ENCODE measurements at regions not wholly inside any gene's neighbourhood (a gene's known extent, or its start where the extent isn't known, plus 50 kb on each side); places are given as distances from the start of the nearest gene placed in this dataset.
"Not testable (repeated sequence)": the region's sequence is repeated elsewhere in the genome, so short reads cannot be mapped to it uniquely, and the experiment has no call there.

- H3K4me1 ChIP-seq (ENCODE audit: control insufficient read depth, insufficient read depth, low read length, poor library complexity, severe bottlenecking): no peaks in the 10 kb centered on the region
- no peak overlapping the region for H3K27ac ChIP-seq (ENCODE audit: insufficient read depth, low read length, poor library complexity, severe bottlenecking)
- no peaks in the 10 kb centered on the region for H3K9me3 ChIP-seq (ENCODE audit: control insufficient read depth in 2 of 2, low read length in 2 of 2)
- H3K27me3 ChIP-seq (ENCODE audit: control insufficient read depth, insufficient read depth, low read length): no peaks in the 10 kb centered on the region
- ATAC-seq (ENCODE audit: low read depth in 2 of 2) (no peak), DNase-seq (no peak)
- Mint-ChIP-seq H3K4me1 (no peaks in the 10 kb centered on the region), H3K27me3 (no peaks in the 10 kb centered on the region), H3K36me3 (no peaks in the 10 kb centered on the region), H3K4me3 (no peak overlapping the region), H3K27ac (no peak overlapping the region), H3K9me3 (peaks cover 0 to 5% (median 2%) of the 10 kb centered on the region in 7 donors)
- H3K4me3 ChIP-seq (ENCODE audit: low read depth, low read length): no peak overlapping the region
- no peaks in the 10 kb centered on the region for H3K36me3 ChIP-seq (ENCODE audit: control insufficient read depth, insufficient read depth, low read length)
Observed at GRCh38 chr20:57977141-57977540, 251.3 kb downstream of the ANKRD60 start.

- Mint-ChIP-seq H3K27ac (no peak overlapping the region), H3K4me3 (no peak overlapping the region), H3K27me3 (no peaks in the 10 kb centered on the region), H3K9me3 (peaks cover 0 to 5% (median 2%) of the 10 kb centered on the region in 7 donors), H3K4me1 (no peaks in the 10 kb centered on the region), H3K36me3 (no peaks in the 10 kb centered on the region)
- Histone ChIP-seq H3K27me3 (ENCODE audit: control insufficient read depth, insufficient read depth, low read length) (no peaks in the 10 kb centered on the region), H3K4me1 (ENCODE audit: control insufficient read depth, insufficient read depth, low read length, poor library complexity, severe bottlenecking) (no peaks in the 10 kb centered on the region), H3K9me3 (ENCODE audit: control insufficient read depth in 2 of 2, low read length in 2 of 2) (no peaks in the 10 kb centered on the region), H3K27ac (ENCODE audit: insufficient read depth, low read length, poor library complexity, severe bottlenecking) (no peak overlapping the region), H3K4me3 (ENCODE audit: low read depth, low read length) (no peak overlapping the region), H3K36me3 (ENCODE audit: control insufficient read depth, insufficient read depth, low read length) (no peaks in the 10 kb centered on the region)
- ATAC-seq (ENCODE audit: low read depth in 2 of 2) (no peak), DNase-seq (no peak)
Observed at GRCh38 chr20:57974863-57975262, 253.6 kb downstream of the ANKRD60 start.

GRCh38 chr20:57973886-57974285 lies 254.6 kb downstream of the ANKRD60 start:
- no peak overlapping the region for H3K27ac ChIP-seq (ENCODE audit: insufficient read depth, low read length, poor library complexity, severe bottlenecking)
- no peak overlapping the region for H3K4me3 ChIP-seq (ENCODE audit: low read depth, low read length)
- H3K27me3 ChIP-seq (ENCODE audit: control insufficient read depth, insufficient read depth, low read length): no peaks in the 10 kb centered on the region
- H3K27ac Mint-ChIP-seq: no peak overlapping the region
- no peak for ATAC-seq (ENCODE audit: low read depth in 2 of 2)
- no peaks in the 10 kb centered on the region for H3K4me1 Mint-ChIP-seq
- H3K4me1 ChIP-seq (ENCODE audit: control insufficient read depth, insufficient read depth, low read length, poor library complexity, severe bottlenecking): no peaks in the 10 kb centered on the region
- H3K36me3 ChIP-seq (ENCODE audit: control insufficient read depth, insufficient read depth, low read length): no peaks in the 10 kb centered on the region
- no peak for DNase-seq
- H3K4me3 Mint-ChIP-seq: no peak overlapping the region
- H3K9me3 Mint-ChIP-seq: peaks cover 0 to 5% (median 2%) of the 10 kb centered on the region in 7 donors
- no peaks in the 10 kb centered on the region for H3K27me3 Mint-ChIP-seq
- no peaks in the 10 kb centered on the region for H3K9me3 ChIP-seq (ENCODE audit: control insufficient read depth in 2 of 2, low read length in 2 of 2)
- no peaks in the 10 kb centered on the region for H3K36me3 Mint-ChIP-seq

- H3K4me1 ChIP-seq (ENCODE audit: control insufficient read depth, insufficient read depth, low read length, poor library complexity, severe bottlenecking); H3K27ac ChIP-seq (ENCODE audit: insufficient read depth, low read length, poor library complexity, severe bottlenecking); H3K36me3 Mint-ChIP-seq; ATAC-seq (ENCODE audit: low read depth in 2 of 2); DNase-seq; H3K36me3 ChIP-seq (ENCODE audit: control insufficient read depth, insufficient read depth, low read length); H3K27me3 Mint-ChIP-seq; H3K27me3 ChIP-seq (ENCODE audit: control insufficient read depth, insufficient read depth, low read length); H3K9me3 ChIP-seq (ENCODE audit: control insufficient read depth in 2 of 2, low read length in 2 of 2); H3K9me3 Mint-ChIP-seq; H3K4me3 Mint-ChIP-seq; H3K4me1 Mint-ChIP-seq; H3K4me3 ChIP-seq (ENCODE audit: low read depth, low read length); H3K27ac Mint-ChIP-seq: not testable (repeated sequence)
Observed at GRCh38 chr20:57971583-57971982, 256.9 kb downstream of the ANKRD60 start.

- no peak for DNase-seq
- no peak for ATAC-seq (ENCODE audit: low read depth in 2 of 2)
- Mint-ChIP-seq H3K36me3 (no peaks in the 10 kb centered on the region), H3K27me3 (peaks cover 5% of the 10 kb centered on the region), H3K9me3 (peaks cover 0 to 5% (median 2%) of the 10 kb centered on the region in 7 donors), H3K4me3 (no peak overlapping the region), H3K4me1 (no peaks in the 10 kb centered on the region), H3K27ac (no peak overlapping the region)
- Histone ChIP-seq H3K4me3 (ENCODE audit: low read depth, low read length) (no peak overlapping the region), H3K27ac (ENCODE audit: insufficient read depth, low read length, poor library complexity, severe bottlenecking) (no peak overlapping the region), H3K9me3 (ENCODE audit: control insufficient read depth in 2 of 2, low read length in 2 of 2) (no peaks in the 10 kb centered on the region), H3K27me3 (ENCODE audit: control insufficient read depth, insufficient read depth, low read length) (no peaks in the 10 kb centered on the region), H3K36me3 (ENCODE audit: control insufficient read depth, insufficient read depth, low read length) (no peaks in the 10 kb centered on the region), H3K4me1 (ENCODE audit: control insufficient read depth, insufficient read depth, low read length, poor library complexity, severe bottlenecking) (no peaks in the 10 kb centered on the region)
Observed at GRCh38 chr20:57970856-57971255, 257.6 kb downstream of the ANKRD60 start.

- no peaks in the 10 kb centered on the region for H3K36me3 ChIP-seq (ENCODE audit: control insufficient read depth, insufficient read depth, low read length)
- ATAC-seq (ENCODE audit: low read depth in 2 of 2): no peak
Observed at GRCh38 chr20:57970116-57970515, 258.3 kb downstream of the ANKRD60 start.

GRCh38 chr20:57968120-57968519 lies 258.3 kb upstream of the PMEPA1 start:
- no peaks in the 10 kb centered on the region for H3K36me3 Mint-ChIP-seq
- H3K4me1 Mint-ChIP-seq: no peaks in the 10 kb centered on the region
- Histone ChIP-seq H3K4me3 (ENCODE audit: low read depth, low read length) (no peak overlapping the region), H3K4me1 (ENCODE audit: control insufficient read depth, insufficient read depth, low read length, poor library complexity, severe bottlenecking) (no peaks in the 10 kb centered on the region), H3K27ac (ENCODE audit: insufficient read depth, low read length, poor library complexity, severe bottlenecking) (no peak overlapping the region), H3K27me3 (ENCODE audit: control insufficient read depth, insufficient read depth, low read length) (no peaks in the 10 kb centered on the region), H3K36me3 (ENCODE audit: control insufficient read depth, insufficient read depth, low read length) (no peaks in the 10 kb centered on the region), H3K9me3 (ENCODE audit: control insufficient read depth in 2 of 2, low read length in 2 of 2) (no peaks in the 10 kb centered on the region)
- no peak for DNase-seq
- ATAC-seq (ENCODE audit: low read depth in 2 of 2): no peak
- H3K27me3 Mint-ChIP-seq: peaks cover 5% of the 10 kb centered on the region
- no peak overlapping the region for H3K27ac Mint-ChIP-seq
- no peak overlapping the region for H3K4me3 Mint-ChIP-seq
- peaks cover 0 to 2% (median 0%) of the 10 kb centered on the region in 7 donors for H3K9me3 Mint-ChIP-seq

More at GRCh38 chr20:57970116-57970515, 258.3 kb downstream of the ANKRD60 start:
- no peaks in the 10 kb centered on the region for H3K4me1 Mint-ChIP-seq
- H3K9me3 Mint-ChIP-seq: peaks cover 0 to 5% (median 2%) of the 10 kb centered on the region in 7 donors
- H3K27me3 Mint-ChIP-seq: peaks cover 5% of the 10 kb centered on the region
- H3K4me3 Mint-ChIP-seq: no peak overlapping the region
- H3K36me3 Mint-ChIP-seq: no peaks in the 10 kb centered on the region
- H3K27ac ChIP-seq (ENCODE audit: insufficient read depth, low read length, poor library complexity, severe bottlenecking): no peak overlapping the region
- no peaks in the 10 kb centered on the region for H3K27me3 ChIP-seq (ENCODE audit: control insufficient read depth, insufficient read depth, low read length)
- DNase-seq: no peak
- no peak overlapping the region for H3K27ac Mint-ChIP-seq
- no peak overlapping the region for H3K4me3 ChIP-seq (ENCODE audit: low read depth, low read length)
- no peaks in the 10 kb centered on the region for H3K9me3 ChIP-seq (ENCODE audit: control insufficient read depth in 2 of 2, low read length in 2 of 2)
- no peaks in the 10 kb centered on the region for H3K4me1 ChIP-seq (ENCODE audit: control insufficient read depth, insufficient read depth, low read length, poor library complexity, severe bottlenecking)

GRCh38 chr20:57967364-57967763 lies 257.5 kb upstream of the PMEPA1 start:
- Mint-ChIP-seq H3K27ac (no peak overlapping the region), H3K36me3 (no peaks in the 10 kb centered on the region), H3K4me1 (no peaks in the 10 kb centered on the region), H3K9me3 (peaks cover 0 to 2% (median 0%) of the 10 kb centered on the region in 7 donors), H3K27me3 (peaks cover 5% of the 10 kb centered on the region), H3K4me3 (no peak overlapping the region)
- Histone ChIP-seq H3K9me3 (ENCODE audit: control insufficient read depth in 2 of 2, low read length in 2 of 2) (no peaks in the 10 kb centered on the region), H3K4me3 (ENCODE audit: low read depth, low read length) (no peak overlapping the region), H3K4me1 (ENCODE audit: control insufficient read depth, insufficient read depth, low read length, poor library complexity, severe bottlenecking) (no peaks in the 10 kb centered on the region), H3K27me3 (ENCODE audit: control insufficient read depth, insufficient read depth, low read length) (no peaks in the 10 kb centered on the region), H3K27ac (ENCODE audit: insufficient read depth, low read length, poor library complexity, severe bottlenecking) (no peak overlapping the region), H3K36me3 (ENCODE audit: control insufficient read depth, insufficient read depth, low read length) (no peaks in the 10 kb centered on the region)
- no peak for DNase-seq
- no peak for ATAC-seq (ENCODE audit: low read depth in 2 of 2)

All from CD4-positive, CD25-positive, alpha-beta regulatory T cell (primary cell).